ENCODE measurements at regions not wholly inside any gene's neighbourhood (a gene's known extent, or its start where the extent isn't known, plus 50 kb on each side); places are given as distances from the start of the nearest gene placed in this dataset.
"Not testable (repeated sequence)": the region's sequence is repeated elsewhere in the genome, so short reads cannot be mapped to it uniquely, and the experiment has no call there.

DNA sequence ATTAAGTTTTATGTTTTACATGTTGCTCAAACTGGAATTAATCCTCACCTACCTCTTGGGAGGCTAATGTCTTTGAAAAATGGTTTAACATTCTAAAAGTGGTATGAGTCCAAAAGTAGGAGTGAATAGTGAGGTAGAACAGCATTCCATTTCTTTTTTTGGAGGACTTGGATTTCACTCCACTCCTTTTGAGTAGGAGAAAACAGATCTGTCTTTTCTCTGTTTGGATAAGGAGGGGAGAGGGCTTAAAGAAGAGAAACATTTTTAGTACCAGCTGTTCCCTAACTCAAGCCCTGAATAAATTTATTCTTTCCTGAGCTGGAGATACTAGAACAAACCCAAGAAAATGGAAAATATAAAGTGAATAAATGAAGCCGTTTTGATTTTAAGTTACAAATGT lies 687.9 kb downstream of the MECOM start:
- no peak for DNase-seq

DNA sequence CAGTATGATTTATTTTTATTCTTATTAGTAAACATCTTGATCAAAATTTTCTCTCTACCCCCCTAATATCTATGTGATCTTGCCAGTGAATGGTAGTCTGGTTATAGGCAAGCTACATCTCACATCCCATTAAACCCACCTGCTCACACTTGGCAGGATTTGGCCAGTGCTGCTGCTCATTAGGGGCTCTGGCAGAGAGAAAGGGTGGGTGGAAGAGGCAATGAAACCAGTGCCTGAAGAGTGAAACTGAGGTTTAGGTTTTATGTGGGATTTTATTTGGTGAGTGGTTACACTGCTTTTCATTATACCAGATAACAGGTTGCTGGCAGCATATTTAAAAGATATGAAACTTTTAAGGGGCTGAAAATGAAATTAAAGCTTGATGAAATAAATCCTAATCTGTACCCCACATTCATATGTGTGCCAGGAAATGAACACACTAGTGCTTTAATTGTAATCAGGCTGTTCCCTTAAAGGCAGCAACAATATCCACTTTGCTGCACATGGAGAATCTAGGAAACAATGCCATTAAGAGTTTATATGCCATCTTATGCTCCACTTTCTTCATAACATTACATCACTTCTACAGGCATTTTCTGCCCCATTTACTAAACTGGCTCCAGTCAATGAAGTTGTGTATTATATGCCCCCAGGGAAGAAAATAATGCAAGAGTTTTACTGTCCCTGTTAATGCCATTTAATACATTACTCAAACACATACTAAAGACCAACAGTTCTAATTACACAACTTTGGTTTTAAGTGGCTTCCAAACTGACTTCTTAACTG lies 688.7 kb downstream of the MECOM start:
- no peak for DNase-seq

DNA sequence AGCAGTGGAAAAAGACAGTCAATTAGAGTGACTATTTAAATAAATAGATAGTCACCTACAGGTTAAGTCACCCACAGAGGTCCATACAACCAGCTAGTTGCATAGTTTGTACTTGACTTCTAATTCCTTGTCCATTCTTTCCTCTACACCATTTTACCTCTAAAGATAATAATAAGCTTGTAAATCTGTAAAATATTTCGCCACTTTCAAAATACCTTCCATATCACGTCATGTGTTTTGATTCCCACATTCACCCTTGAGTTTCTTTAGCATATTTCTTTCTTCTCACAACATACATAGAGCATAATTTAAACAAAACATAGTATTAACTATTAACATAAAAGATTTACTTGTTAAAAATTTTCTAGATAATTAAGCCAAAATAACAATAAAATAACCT lies 689.6 kb downstream of the MECOM start:
- no peak for DNase-seq

DNA sequence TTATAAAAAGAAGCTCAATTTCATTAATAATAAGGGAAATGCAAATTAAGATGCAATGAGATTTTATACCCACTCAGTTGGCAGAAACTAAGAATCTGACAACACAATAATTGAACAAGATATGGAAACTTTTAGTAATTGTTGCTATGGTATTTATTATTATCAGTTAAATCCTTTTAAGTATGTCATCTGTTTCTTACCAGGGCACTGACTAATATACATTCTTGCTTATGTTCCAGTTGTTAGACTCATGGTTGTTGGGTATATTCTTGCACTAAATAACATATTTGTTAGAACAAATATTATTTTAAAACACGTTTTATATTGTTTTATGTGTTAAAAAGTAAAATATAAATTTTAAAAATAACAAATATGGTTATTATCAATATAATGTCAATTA lies 690.3 kb downstream of the MECOM start:
- no peak for DNase-seq

DNA sequence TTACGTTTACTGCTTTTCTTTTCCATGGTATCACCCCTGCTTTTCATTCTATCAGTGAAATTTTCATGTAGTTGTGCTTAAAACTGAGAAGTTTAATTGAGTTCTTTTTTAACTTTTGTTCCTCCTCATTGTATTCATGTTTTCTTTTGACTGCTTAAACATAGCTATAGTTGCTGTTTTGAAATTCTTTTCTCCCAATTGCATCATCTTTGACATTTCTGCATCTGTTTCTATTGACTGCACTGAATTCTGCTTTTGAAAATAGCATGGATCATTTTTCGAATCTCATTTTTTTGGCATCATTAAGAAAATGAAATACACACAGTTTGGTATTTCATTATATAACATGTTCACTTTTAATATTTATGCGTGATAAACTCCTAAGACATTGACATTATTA lies 694.9 kb downstream of the MECOM start:
- no peak for DNase-seq

DNA sequence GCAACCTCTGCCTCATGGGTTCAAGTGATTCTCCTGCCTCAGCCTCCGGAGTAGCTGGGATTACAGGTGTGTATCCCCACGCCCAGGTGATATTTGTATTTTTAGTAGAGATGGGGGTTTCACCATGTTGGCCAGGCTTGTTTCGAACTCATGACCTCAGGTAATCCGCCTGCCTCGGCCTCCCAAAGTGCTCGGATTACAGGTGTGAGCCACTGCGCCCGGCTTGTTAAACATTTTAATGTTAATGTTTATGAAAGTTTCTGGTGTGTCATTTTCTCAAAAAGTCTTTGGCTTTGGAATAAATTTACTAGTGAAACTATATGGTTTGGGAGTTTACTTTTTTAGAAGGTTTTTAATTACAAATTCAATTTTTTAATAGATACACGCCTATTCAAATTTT lies 698.8 kb downstream of the MECOM start:
- no peak for DNase-seq

DNA sequence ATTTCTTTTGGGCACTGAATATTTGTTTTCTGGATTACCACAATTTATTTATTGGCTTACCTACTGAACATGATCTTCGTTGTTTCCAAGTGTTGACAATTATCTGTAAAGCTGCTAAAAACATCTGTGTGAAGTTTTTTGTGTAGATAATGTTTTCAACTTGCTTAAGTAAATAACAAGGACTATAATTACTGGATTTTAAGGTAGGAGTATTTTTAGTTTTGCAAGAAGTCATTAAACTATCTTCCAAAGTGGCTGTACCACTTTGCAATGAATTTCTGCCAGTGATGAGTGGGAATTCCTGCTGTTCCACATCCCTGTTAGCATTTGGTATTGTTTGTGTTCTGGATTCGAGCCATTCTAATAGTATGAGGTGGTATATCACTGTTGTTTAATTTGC lies 702.2 kb downstream of the MECOM start:
- DNase-seq: no peak

DNA sequence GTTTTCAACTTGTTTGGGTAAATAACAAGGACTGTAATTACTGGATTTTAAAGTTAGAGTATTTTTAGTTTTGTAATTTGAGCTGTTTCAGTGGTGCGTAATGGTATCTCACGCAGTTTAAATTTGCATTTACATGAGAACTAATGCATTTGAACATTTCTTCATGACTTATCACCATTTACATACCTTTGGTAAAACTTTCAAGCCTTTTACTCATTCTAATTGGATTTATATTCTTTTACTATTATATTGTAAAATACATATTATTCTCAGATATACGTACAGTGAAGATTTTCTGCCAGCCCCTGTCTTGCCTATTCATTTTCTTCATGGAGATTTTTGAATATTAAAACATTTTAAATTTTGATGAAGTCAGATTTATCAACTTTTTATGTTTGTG lies 703.8 kb downstream of the MECOM start:
- DNase-seq: no peak

DNA sequence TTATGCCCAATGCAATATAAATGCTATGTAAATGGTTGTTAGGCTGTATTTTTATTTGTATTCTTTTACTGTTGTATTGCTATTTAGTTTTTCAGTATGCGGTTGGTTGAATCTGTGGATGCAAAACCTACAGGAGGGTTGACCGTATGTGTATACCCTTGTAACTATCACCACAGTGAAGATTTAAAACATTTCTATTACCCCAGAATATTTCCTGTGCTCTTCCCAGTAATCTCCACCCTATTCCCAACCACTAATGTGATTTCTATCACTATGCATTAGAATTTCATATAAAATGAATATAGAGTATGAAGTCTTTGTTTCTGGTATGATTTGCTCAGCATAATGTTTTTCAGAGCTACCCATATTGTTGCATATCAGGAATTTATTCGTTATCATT lies 705.0 kb downstream of the MECOM start:
- DNase-seq: no peak

DNA sequence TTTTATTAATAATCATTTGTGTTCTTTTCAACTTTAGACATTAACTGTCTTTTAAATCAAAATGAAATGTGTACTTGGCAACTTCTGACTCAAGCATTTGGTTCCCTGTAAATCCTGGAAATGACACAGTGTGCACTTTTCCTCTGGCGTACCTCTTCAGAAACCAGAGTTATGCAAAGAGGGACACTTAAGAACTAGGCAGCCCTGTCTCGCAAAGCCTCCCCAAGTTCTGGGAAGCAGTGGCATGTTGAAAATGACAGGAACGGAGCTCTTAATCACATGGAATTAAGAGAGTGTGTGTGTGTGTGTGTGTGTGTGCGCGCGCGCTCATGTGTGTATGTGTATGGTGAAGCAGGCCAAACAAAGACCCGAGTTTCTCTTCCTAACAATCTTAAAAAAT lies 707.4 kb downstream of the MECOM start:
- no peak for DNase-seq

DNA sequence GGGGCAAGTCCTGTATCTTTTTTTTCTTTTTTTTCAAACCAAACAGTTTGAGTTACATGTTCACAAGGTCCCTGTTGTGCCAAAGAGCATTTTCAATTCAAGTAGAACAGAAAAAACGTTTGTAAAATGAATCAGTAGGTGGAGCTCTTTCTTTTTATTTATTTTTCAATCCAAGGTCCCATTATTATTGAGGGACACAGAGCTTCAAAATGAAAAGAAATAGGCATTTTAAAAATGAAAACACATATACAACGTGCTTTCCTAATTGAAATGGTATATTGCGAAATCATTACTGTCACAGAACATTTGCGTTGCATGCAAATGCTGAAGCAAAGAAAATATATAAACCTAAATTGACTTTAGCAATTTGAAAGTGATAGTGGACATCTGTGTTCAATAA lies 711.0 kb downstream of the MECOM start:
- DNase-seq: no peak

DNA sequence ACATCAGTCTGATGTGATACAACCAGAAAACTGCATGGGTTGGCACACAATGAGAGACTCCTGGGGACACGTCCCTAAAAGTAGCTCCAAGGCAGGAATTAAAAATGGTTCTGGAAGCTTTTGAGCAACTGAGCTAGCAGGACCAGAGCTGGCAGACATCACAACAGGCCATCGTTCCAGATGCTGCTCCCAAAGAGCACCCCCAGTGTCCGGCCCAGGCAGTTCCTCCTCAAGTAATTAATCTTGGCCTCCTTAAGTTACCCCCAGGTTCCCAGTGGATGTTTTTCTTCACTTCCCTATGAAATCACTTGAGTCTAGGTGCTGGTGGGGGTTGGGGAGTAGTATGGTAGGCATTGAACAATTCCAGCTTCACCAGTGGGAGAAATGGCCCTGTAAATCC lies 711.6 kb downstream of the MECOM start:
- DNase-seq: no peak

DNA sequence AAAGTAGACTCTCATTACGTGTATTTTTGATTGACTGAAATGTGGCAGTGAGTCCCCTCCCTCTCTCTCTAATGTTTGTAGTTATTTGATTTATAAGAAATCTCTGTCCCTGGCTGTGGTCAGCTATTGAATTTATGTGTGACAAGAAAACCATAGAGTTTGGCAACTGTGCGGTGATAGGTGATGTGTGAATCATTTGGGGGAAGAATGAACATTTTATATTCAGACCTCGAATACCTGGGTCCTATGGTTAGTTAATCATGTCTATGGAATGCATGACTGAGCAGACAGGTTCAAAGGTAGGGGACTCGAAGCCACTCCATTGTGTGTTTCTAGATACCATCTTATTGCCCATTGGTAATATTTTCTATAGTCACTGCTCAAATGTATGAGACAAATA lies 712.1 kb downstream of the MECOM start:
- no peak for DNase-seq

DNA sequence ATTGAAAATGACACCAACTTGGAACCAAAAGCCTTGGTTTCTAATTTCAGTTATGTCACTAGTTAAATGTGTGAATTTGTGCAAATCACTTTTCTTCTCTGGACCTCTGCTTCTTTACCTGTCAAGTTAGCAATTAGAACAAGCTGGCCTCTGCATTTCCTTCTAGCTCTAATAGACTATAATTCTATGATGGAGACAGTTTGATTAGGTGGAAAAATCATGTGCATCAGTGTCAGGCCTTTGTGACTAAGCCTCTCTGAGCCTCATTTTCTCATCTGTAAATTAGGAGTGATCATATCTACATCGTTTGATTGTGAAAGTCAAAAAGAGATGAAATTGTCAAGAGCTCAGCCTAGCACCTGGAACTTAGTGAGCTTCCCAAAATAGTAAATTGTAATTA lies 712.9 kb downstream of the MECOM start:
- no peak for DNase-seq

DNA sequence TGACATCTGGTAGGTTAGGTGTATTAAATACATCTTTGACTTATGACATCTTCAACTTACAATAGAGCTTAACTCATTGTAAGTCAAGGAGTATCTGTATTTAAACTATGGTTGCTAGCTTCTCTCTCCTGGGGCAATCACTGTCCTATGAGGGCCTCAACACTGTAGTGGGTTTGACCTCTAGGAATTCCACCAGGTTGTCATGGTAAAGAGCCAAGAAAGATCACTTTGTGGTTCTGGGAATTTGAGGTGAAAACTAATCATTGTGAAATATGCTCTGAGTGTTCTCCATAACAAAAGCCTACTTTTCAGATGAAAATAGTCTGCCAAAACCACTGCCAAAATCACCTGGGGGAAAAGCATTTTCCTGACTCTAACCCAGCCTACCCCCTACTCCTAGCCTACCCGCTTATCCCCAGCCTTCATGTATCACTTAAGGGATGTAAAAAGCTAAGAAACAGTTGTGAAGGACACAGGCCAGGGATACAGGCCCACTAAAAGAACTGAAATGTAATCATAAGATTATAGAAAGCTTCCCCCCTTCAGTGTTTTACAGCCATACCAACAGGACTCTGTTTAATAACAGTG lies 723.8 kb downstream of the MECOM start:
- DNase-seq: no peak

DNA sequence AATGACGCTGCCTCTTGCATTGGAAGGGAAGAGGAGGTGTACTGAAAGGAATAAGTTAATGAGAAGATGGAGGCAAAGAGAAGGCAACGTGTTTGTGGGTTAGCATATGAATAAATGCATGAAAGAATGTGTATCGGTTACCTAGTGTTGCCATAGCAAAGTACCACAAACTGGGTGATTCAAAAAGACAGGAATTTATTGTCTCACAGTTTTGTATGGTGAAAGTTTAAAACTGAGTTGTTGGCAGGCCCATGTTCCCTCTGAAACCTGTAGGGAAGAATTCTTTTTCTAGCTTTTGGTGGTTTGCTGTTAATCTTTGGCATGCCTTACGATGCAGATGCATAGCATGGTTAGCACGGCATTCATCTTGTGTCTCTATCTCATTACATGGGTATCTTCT lies 729.9 kb downstream of the MECOM start:
- no peak for DNase-seq

DNA sequence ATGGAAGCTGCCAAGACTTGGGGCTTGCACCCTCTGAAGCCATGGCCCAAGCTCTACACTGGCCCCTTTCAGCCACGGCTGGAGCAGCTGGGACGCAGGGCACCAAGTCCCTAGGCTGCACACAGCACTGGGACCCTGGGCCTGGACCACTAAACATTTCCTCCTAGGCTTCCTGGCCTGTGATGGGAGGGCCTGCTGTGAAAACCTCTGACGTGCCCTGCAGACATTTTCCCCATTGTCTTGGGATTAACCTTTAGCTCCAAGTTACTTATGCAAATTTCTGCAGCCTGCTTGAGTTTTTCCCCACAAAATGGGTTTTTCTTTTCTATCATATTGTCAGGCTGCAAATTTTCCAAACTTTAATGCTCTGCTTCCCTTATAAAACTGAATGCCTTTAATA lies 733.5 kb downstream of the MECOM start:
- DNase-seq: not testable (repeated sequence)

DNA sequence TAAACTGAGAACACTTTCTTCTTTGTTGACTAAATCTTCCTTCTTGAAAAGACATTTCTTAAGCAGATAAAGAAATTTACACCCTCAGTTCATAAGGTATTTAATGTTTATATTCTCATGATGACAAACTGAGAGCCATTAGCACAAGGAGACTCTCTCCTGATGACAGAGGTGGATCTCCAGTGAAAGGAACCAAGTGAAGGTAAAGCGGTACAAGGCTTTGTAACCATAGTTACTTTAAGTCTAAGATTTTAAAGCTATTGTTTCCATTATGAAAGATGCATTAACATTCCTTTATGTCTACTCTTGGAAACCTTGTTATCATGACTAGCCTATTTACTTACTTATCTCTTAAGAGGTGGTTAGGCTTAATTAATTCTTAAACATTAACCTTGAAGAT lies 737.1 kb downstream of the MECOM start:
- no peak for DNase-seq

DNA sequence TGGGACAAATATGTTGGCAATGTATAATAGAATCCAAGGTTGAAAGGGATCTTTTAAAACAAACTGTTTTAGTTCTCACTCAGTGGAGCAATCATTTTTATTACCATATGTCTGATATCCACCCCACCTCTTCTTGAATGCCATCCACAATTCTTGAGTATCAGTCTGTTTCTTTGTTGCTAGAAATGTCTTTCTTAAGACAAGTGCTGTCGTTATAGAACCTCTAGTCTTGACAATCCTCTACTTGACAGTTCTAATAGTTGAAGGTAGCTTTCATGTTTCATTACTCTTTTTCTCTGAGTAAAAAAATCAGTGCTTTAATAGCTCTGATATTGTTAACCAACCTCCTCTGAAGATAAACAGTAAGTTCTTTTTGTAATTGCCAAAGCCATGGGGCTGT lies 737.9 kb downstream of the MECOM start:
- DNase-seq: no peak

DNA sequence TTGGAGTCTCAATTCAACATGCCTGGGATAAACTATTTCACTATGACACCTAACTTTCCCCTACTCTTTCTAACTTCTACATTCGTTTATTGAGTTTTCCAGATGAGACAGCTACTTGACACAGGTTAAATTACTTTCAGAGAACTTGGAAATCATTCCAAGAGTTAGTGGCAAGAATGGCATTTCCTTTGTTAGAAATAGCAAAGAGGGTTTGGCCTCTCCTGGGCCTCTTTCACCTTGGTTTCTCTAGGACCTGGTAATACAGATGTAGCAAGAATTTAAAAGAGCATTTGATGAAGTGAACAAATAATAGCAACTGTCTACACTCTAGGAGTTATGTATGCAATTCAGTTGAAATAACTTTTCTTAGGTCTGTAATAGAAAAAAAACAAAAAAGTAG lies 748.9 kb downstream of the MECOM start:
- DNase-seq: no peak

DNA sequence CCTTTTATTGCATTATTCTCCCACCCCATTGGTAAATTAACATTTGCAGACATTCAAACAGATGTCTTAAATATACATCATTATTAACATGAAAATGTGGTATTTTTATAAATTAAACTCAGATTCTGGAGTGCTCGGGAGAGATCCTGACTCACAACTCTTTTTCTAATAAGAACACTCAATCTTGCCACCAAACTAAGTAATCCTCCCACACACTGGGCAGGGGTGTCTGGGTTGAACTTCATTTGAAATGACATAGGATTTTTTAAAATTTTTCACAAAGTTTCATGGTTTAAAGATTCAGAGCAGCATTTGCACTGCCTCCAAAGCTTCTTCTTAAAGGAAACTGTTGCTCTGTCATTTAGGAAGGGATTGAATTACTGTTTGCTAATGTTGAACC lies 754.3 kb downstream of the MECOM start:
- DNase-seq: no peak

DNA sequence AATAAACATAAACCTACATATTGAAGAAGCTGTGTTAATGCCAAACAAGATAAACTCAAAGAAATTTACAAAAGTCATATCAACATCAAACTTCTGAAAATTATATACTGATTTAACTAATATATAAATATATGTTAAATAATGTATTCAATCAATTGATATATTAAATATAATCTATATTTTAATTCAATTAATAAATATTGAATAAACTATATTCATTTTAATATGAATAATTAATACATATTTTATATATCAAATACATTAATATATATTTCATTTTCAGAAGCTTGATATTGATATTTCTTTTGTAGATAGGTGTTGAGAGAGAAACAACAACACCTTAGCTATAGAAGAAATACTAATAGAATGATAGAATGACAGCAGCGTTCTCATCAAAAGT lies 768.1 kb downstream of the MECOM start:
- no peak for DNase-seq

DNA sequence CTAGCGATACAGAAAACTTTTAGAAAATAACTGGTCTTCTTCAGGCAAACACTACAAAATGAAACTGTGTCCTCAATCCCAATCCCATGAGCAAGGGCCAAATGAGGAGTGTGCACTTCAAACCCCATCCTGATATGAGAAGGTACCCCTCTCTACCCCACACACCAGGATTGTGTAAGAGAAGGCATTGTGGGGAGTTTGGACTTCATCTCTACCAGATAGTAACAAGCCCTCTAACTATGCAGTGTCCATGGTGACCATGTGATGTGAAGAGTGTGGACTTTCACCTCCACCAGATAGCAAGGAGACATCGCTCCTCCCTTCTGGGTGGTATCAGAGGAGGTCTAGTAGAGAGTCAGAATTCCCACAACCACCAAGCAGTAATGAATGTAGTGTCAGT lies 769.3 kb downstream of the MECOM start:
- no peak for DNase-seq

DNA sequence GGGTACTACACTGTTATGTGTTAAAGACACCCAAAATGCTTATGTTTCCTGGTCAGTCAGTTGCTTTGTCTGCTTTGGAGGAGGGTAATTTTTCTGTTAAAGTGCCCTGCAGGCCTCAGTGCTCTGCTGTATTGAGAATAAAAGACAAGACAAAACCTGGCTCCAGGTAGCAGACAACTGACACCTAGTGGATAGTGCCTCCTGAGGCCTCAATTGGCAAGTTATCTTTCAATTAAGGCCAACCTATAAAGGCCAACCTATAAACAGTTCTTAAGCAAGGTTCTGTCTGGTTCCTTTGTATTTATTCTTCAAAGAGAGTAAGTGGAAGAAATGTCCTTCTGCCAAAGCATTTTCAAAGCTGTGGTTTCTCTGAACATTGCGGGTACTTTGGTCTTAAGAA lies 773.8 kb downstream of the MECOM start:
- no peak for DNase-seq

DNA sequence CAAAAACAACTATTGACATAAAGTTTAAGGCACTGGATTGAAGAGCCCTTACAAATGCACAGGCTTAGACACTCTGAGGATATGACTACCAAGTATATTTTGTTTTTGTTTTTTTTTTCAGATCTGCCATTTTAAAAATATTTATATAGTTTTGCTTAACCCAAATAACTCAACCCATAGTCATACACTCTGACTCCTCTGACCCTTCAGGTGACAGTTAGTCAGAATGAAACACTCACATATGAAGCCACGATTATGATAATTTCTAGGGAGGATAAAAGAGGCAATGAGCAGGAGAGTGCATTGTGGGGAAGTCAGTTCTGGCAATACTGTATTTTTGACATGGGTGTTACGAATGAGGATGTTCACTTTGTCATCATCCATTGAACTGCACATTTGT lies 774.7 kb downstream of the MECOM start:
- no peak for DNase-seq
